Parathyroid adenoma (tissue), 2 donors: ENCODE measurements at regions not wholly inside any gene's neighbourhood (a gene's known extent, or its start where the extent isn't known, plus 50 kb on each side); places are given as distances from the start of the nearest gene placed in this dataset.

Experiments
- H2AFZ ChIP-seq: fragments of 300-600 bp; sonication (generic); one replicate; pipeline ENCODE4 v1.7.0; 2017; ENCODE audit warnings: antibody characterized with exemption, mild to moderate bottlenecking
- H3K27ac ChIP-seq: fragments of 300-600 bp; sonication (generic); one replicate; pipeline ENCODE4 v1.7.0; 2017
- H3K27me3 ChIP-seq: fragments of 300-600 bp; sonication (generic); one replicate; pipeline ENCODE4 v1.7.0; 2017; ENCODE audit warnings: low read length; ENCODE audit not compliant: control insufficient read depth, insufficient read depth
- H3K36me3 ChIP-seq: fragments of 300-600 bp; sonication (generic); one replicate; pipeline ENCODE4 v1.7.0; 2017; ENCODE audit warnings: low read length; ENCODE audit not compliant: control insufficient read depth, insufficient read depth
- H3K4me1 ChIP-seq: fragments of 300-600 bp; sonication (generic); one replicate; pipeline ENCODE4 v1.7.0; 2017; ENCODE audit warnings: control low read depth
- H3K4me2 ChIP-seq: fragments of 300-600 bp; sonication (generic); one replicate; pipeline ENCODE4 v1.7.0; 2017; ENCODE audit warnings: low read length
- H3K4me3 ChIP-seq: fragments of 300-600 bp; sonication (generic); one replicate; pipeline ENCODE4 v1.7.0; 2017; ENCODE audit warnings: low read depth, low read length
- H3K79me2 ChIP-seq: fragments of 300-600 bp; sonication (generic); one replicate; pipeline ENCODE4 v1.7.0; 2017; ENCODE audit warnings: control low read depth
- H3K9ac ChIP-seq: fragments of 300-600 bp; sonication (generic); one replicate; pipeline ENCODE4 v1.7.0; 2017; ENCODE audit warnings: mild to moderate bottlenecking
- H3K9me3 ChIP-seq: fragments of 300-600 bp; sonication (generic); one replicate; pipeline ENCODE4 v1.7.0; 2017; ENCODE audit warnings: low read length; ENCODE audit not compliant: control insufficient read depth
- TF ChIP-seq, protein P1 (sequence below): fragments of 300-600 bp; sonication (generic); IDR thresholded peaks from one replicate; pipeline ENCODE4 v1.7.0; 2017; ENCODE audit warnings: antibody characterized with exemption, mild to moderate bottlenecking
- donor health status: primary hyperparathyroidism.

DNA sequence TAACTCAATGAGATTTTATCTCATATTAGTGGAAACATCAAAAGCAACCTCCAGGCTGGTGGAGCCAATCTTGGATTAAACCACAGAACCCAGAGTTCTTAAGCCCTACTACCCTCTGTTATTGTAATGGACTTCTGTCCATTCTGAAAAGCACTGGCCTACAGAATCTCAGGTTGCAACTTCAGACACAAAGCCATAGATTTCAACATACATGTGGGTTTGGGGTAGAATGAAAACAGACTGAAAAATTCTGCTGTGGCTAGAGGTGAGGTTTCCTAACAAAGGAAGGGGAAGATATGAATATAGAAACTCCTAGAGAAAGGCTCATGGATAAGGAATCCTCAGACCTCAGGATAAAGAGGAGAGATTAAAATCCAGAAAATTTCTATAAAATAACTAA lies 569.8 kb upstream of the RIOK2 start:
- Histone ChIP-seq H2AFZ (no peak overlapping the region), H3K4me1 (no peaks in the 10 kb centered on the region), H3K9ac (no peak overlapping the region), H3K79me2 (no peaks in the 10 kb centered on the region), H3K27ac (no peak overlapping the region), H3K4me3 (no peak overlapping the region), H3K36me3 (no peaks in the 10 kb centered on the region), H3K27me3 (no peaks in the 10 kb centered on the region), H3K4me2 (no peak overlapping the region), H3K9me3 (no peaks in the 10 kb centered on the region)
- TF ChIP-seq, protein P1, sequence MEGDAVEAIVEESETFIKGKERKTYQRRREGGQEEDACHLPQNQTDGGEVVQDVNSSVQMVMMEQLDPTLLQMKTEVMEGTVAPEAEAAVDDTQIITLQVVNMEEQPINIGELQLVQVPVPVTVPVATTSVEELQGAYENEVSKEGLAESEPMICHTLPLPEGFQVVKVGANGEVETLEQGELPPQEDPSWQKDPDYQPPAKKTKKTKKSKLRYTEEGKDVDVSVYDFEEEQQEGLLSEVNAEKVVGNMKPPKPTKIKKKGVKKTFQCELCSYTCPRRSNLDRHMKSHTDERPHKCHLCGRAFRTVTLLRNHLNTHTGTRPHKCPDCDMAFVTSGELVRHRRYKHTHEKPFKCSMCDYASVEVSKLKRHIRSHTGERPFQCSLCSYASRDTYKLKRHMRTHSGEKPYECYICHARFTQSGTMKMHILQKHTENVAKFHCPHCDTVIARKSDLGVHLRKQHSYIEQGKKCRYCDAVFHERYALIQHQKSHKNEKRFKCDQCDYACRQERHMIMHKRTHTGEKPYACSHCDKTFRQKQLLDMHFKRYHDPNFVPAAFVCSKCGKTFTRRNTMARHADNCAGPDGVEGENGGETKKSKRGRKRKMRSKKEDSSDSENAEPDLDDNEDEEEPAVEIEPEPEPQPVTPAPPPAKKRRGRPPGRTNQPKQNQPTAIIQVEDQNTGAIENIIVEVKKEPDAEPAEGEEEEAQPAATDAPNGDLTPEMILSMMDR, result no peak

DNA sequence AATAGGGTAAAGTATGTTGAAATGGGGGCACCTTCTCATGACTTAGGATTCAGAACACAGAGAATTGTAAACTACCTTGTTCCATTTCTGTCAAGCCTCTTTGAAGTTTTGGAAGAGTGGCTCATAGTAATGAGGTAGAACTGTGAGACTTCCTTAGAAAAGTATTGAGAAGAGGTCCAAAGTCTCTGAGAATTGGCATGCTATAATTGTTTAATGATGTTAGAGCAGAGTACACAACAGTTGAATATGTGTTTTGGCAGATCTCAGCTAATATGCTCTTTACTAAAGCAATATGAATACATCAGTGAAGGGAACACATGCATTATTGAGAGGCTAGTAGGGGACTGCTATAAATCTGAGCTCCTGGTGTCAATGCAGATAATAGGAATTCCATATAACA lies 579.4 kb upstream of the RIOK2 start:
- Histone ChIP-seq H3K9me3 (no peaks in the 10 kb centered on the region), H2AFZ (no peak overlapping the region), H3K27me3 (no peaks in the 10 kb centered on the region), H3K36me3 (no peaks in the 10 kb centered on the region), H3K4me2 (no peak overlapping the region), H3K4me3 (no peak overlapping the region), H3K9ac (no peak overlapping the region), H3K27ac (no peak overlapping the region), H3K4me1 (no peaks in the 10 kb centered on the region), H3K79me2 (no peaks in the 10 kb centered on the region)
- TF ChIP-seq, protein P1, result no peak

DNA sequence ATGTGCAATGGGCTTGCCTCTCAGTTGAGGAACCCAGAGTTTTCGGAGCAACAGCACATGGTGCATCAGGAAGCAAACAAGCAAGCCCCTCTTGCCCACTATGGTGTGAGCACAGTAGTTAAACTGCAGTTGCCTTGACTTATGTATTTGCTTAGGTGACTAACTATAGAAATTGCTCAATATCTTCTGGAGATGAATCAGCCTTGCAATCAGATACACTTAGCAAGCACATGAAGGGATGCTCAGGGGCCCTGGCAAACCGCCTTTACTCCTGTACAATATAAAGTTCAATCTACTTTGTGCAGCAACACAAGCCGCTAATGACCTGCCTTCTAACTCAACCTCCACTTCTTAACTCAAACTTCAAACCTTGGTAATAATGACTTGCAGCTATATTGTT lies 581.7 kb upstream of the RIOK2 start:
- no peaks in the 10 kb centered on the region for H3K4me1 ChIP-seq
- no peak overlapping the region for H3K4me3 ChIP-seq
- no peaks in the 10 kb centered on the region for H3K27me3 ChIP-seq
- no peak overlapping the region for H3K4me2 ChIP-seq
- no peaks in the 10 kb centered on the region for H3K36me3 ChIP-seq
- TF ChIP-seq, protein P1, result no peak
- H2AFZ ChIP-seq, result no peak overlapping the region
- no peak overlapping the region for H3K9ac ChIP-seq
- no peaks in the 10 kb centered on the region for H3K79me2 ChIP-seq
- no peak overlapping the region for H3K27ac ChIP-seq
- H3K9me3 ChIP-seq, result no peaks in the 10 kb centered on the region

DNA sequence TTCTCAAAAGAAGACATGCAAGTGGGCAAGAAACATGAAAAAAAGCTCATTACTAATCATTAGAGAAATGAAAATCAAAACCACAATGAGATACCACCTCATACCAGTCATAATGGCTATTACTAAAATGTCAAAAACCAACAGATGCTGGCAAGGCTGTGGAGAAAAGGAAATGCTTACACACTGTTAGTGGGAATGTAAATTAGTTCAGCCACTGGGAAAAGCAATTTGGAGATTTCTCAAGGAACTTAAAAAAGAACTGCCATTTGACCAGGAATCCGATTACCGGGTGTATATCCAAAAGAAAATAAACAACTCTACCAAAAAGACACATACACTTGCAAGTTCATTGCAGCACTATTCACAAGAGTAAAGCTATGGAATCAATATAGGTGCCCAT lies 595.4 kb upstream of the RIOK2 start:
- Histone ChIP-seq H3K27me3 (no peaks in the 10 kb centered on the region), H3K27ac (no peak overlapping the region), H3K36me3 (no peaks in the 10 kb centered on the region)

DNA sequence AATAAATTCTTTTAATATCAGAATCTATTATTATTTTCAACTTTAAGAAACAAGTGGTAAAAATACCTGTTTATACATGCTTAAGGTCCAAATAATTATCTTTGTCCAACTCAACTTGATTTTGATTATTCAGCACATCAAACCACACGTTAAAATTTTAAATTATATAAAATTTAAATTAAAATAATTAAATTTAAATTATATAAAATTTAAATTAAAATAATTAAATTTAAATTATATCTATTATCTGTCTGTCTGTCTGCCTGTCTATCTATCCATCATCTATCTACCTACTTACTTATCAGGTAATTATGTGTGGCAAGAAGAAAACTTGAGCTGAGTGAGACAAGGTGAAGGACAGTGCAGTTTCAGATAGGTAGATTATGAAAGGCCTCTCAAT lies 605.3 kb upstream of the RIOK2 start:
- Histone ChIP-seq H2AFZ (no peak overlapping the region), H3K27me3 (no peaks in the 10 kb centered on the region), H3K79me2 (no peaks in the 10 kb centered on the region), H3K27ac (no peak overlapping the region), H3K36me3 (no peaks in the 10 kb centered on the region), H3K4me1 (no peaks in the 10 kb centered on the region), H3K4me3 (no peak overlapping the region), H3K9ac (no peak overlapping the region), H3K9me3 (no peaks in the 10 kb centered on the region), H3K4me2 (no peak overlapping the region)
- TF ChIP-seq, protein P1, result no peak

More for the DNA sequence above, 595.4 kb upstream of the RIOK2 start:
- Histone ChIP-seq H3K9me3 (peaks cover 2% of the 10 kb centered on the region), H3K4me2 (no peak overlapping the region), H2AFZ (no peak overlapping the region), H3K4me3 (no peak overlapping the region), H3K79me2 (no peaks in the 10 kb centered on the region), H3K4me1 (no peaks in the 10 kb centered on the region), H3K9ac (no peak overlapping the region)
- TF ChIP-seq, protein P1, result no peak
